SU-DHL-6 (cell line): ENCODE measurements at regions not wholly inside any gene's neighbourhood (a gene's known extent, or its start where the extent isn't known, plus 50 kb on each side); places are given as distances from the start of the nearest gene placed in this dataset.

ENCODE experiments used
- EZH2phosphoT487 ChIP-seq: fragments of 200-600 bp; sonication (generic), shearing (Covaris generic); conservative IDR thresholded peaks from 2 replicates; pipeline ENCODE4 v1.6.1; 2018; ENCODE audit warnings: mild to moderate bottlenecking, antibody characterized with exemption, low read length, moderate library complexity, mixed read lengths
- TF ChIP-seq, protein P1 (sequence below): fragments of 200-600 bp; sonication (generic); IDR thresholded peaks from one replicate; pipeline ENCODE4 v1.5.1; 2017; ENCODE audit warnings: antibody characterized with exemption, mild to moderate bottlenecking, low read length, moderate library complexity; ENCODE audit not compliant: insufficient read depth, poor library complexity, severe bottlenecking

DNA sequence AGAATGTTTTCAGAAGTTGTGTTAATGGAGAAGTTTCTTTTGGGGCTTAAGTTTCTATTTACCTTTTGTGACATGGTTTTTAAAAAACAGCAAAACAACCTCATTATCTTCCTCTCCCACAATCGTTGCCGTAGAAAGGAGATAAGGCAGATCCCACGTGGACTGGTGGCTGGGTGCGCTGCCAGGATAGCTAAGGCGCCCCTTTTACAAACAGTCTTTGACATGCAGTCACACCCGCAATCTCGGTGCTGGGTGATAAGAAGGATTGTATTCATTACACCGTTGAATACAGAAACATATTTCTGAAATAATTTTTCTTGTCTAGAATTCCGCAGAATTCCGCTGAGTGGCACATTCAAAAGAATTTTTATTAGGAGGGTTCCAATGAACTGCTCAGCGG is 271.1 kb downstream of the UQCRFS1 start:
- TF ChIP-seq, protein P1, sequence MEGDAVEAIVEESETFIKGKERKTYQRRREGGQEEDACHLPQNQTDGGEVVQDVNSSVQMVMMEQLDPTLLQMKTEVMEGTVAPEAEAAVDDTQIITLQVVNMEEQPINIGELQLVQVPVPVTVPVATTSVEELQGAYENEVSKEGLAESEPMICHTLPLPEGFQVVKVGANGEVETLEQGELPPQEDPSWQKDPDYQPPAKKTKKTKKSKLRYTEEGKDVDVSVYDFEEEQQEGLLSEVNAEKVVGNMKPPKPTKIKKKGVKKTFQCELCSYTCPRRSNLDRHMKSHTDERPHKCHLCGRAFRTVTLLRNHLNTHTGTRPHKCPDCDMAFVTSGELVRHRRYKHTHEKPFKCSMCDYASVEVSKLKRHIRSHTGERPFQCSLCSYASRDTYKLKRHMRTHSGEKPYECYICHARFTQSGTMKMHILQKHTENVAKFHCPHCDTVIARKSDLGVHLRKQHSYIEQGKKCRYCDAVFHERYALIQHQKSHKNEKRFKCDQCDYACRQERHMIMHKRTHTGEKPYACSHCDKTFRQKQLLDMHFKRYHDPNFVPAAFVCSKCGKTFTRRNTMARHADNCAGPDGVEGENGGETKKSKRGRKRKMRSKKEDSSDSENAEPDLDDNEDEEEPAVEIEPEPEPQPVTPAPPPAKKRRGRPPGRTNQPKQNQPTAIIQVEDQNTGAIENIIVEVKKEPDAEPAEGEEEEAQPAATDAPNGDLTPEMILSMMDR, result no peak
- TF ChIP-seq EZH2phosphoT487, result no peak
